ENCODE measurements at regions not wholly inside any gene's neighbourhood (a gene's known extent, or its start where the extent isn't known, plus 50 kb on each side); places are given as distances from the start of the nearest gene placed in this dataset.

DNA sequence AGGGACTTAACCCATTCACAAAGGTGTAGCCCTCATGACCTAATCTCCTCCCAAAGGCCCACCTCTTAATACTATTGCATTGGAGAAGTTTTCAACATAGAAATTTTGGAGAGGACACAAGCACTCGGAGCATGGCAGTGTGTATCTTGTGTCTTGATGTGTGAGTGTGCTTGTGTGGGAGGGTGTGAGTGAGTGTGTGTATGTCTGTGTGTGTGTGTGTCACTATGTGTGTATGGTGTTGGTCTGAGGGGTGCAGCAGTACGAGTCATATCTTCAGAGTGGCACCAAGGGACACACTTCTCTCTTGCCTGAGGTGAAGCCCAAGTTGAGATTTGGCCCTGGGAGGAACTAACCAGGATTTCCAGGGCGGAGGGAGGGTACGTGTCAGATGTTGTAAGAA, 73.7 kb downstream of the NAV1 start:
- DNase-seq (no peak), ATAC-seq (no peak)
- no peaks in the 10 kb centered on the region for H3K9me3 ChIP-seq
- no peaks in the 10 kb centered on the region for H3K36me3 ChIP-seq
- H3K4me3 ChIP-seq: no peak overlapping the region
- H3K27me3 ChIP-seq: no peaks in the 10 kb centered on the region
- H3K4me1 ChIP-seq: no peaks in the 10 kb centered on the region
- no peak overlapping the region for H3K27ac ChIP-seq
- no peak for TF ChIP-seq POLR2A (IDR thresholded peaks at IDR 0.05)
- TF ChIP-seq, protein P1, sequence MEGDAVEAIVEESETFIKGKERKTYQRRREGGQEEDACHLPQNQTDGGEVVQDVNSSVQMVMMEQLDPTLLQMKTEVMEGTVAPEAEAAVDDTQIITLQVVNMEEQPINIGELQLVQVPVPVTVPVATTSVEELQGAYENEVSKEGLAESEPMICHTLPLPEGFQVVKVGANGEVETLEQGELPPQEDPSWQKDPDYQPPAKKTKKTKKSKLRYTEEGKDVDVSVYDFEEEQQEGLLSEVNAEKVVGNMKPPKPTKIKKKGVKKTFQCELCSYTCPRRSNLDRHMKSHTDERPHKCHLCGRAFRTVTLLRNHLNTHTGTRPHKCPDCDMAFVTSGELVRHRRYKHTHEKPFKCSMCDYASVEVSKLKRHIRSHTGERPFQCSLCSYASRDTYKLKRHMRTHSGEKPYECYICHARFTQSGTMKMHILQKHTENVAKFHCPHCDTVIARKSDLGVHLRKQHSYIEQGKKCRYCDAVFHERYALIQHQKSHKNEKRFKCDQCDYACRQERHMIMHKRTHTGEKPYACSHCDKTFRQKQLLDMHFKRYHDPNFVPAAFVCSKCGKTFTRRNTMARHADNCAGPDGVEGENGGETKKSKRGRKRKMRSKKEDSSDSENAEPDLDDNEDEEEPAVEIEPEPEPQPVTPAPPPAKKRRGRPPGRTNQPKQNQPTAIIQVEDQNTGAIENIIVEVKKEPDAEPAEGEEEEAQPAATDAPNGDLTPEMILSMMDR (IDR thresholded peaks at IDR 0.05): no peak
- intact Hi-C loops (cut with DNase I): no loop called here
- WGBS (ENCODE audit: insufficient coverage, low coverage, low lambda C conversion rate, missing lambda C conversion rate): 87% methylated on average over 3 of the region's 4 CpGs

DNA sequence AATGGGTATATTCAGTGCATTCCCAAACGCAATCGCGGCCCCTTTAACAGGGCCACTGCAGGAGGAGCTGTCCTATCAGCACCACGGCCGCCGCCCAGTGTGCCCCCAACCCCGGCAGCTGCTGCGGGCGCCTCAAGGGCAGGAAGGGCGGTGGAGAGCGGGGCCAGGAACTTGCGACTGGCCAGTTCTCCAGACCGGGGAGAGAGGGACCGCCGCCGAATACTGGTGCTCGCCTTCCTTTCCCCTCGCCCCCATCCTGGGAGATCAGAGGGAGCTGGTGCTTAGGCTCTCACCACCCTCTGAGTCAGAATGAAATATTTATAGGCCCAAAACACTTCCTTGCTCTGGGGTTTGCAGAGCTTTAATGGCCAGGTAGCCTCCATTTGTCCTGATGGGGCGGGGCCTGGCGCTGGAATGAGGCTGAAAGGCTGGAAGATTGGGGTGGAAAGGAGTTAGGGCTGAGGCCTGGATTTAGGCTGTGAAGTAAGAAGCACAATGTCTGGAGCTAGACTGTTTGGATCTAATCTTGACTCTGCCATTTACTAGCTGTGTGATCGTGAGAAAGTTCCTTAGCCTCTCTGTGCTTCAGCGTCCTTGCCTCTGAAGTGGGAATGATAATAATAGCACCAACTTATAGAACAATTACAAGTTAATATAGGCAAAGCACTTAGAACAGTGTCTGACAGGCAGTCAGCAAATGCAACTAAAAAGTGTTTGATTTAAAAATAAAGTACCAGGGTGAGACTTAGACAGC, 75.5 kb downstream of the NAV1 start:
- H3K4me3 ChIP-seq: no peak overlapping the region
- ATAC-seq (peak; percentile 33 to 53 (median 39)), DNase-seq (no peak)
- intact Hi-C loops (cut with DNase I): no loop called here
- WGBS (ENCODE audit: insufficient coverage, low coverage, low lambda C conversion rate, missing lambda C conversion rate): 32% methylated on average over 10 of the region's 22 CpGs
- H3K36me3 ChIP-seq: no peaks in the 10 kb centered on the region
- TF ChIP-seq, protein P1 (IDR thresholded peaks at IDR 0.05): no peak
- no peak for TF ChIP-seq POLR2A (IDR thresholded peaks at IDR 0.05)
- no peaks in the 10 kb centered on the region for H3K9me3 ChIP-seq
- H3K27ac ChIP-seq: no peak overlapping the region
- H3K4me1 ChIP-seq: no peaks in the 10 kb centered on the region
- H3K27me3 ChIP-seq: no peaks in the 10 kb centered on the region

DNA sequence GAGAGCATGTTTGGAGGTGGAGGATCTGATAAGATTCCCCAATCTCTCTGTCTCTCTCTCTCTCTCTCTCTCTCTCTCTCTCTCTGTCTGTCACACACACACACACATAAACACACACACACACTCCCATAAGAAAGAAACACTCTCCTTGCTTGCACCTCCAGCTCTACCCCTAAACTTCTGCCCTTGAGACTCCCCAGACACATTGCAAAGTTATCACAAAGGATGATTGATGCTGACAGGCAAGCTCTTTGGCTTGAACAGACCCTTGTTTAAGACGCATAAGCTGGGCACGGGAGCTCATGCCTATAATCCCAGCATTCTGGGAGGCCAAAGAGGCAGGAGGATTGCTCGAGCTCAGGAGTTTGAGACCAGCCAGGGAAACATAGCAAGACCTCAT, 78.2 kb downstream of the NAV1 start:
- 71% methylated on average over 3 of the region's 3 CpGs for WGBS (ENCODE audit: insufficient coverage, low coverage, low lambda C conversion rate, missing lambda C conversion rate)
- no peak for TF ChIP-seq POLR2A (IDR thresholded peaks at IDR 0.05)
- TF ChIP-seq, protein P1 (IDR thresholded peaks at IDR 0.05): no peak
- ATAC-seq: no peak
- no peaks in the 10 kb centered on the region for H3K9me3 ChIP-seq
- H3K27me3 ChIP-seq: no peaks in the 10 kb centered on the region
- no peak for DNase-seq
- no peak overlapping the region for H3K4me3 ChIP-seq
- no peak overlapping the region for H3K27ac ChIP-seq
- H3K36me3 ChIP-seq: no peaks in the 10 kb centered on the region
- intact Hi-C loops (cut with DNase I): no loop called here
- no peaks in the 10 kb centered on the region for H3K4me1 ChIP-seq

DNA sequence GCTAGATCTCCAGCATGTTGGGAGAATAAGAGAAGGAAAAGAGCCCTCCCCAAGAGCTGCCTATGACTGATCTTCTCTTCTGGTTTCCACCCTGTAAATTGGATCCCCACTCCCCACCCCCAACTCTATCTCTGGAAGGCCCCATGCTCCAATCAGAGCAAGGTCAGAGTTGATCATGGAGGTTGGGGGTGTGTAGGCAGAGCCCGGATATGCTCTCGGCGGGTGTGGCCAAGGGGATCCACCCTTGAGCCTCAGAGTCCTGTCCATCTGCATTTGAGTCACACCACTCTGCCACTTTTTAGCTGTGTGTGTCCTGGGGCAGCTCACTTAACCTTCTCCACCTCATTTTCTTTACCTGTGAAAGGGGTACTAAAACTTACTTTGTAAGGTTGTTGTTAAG, 79.5 kb downstream of the NAV1 start:
- TF ChIP-seq POLR2A (IDR thresholded peaks at IDR 0.05): no peak
- TF ChIP-seq, protein P1 (IDR thresholded peaks at IDR 0.05): no peak
- WGBS (ENCODE audit: insufficient coverage, low coverage, low lambda C conversion rate, missing lambda C conversion rate): no CpG with 5 or more reads among the region's 3 CpGs
- ATAC-seq (no peak), DNase-seq (no peak)
- intact Hi-C loops (cut with DNase I): no loop called here
- Histone ChIP-seq H3K36me3 (no peaks in the 10 kb centered on the region), H3K27ac (no peak overlapping the region), H3K9me3 (no peaks in the 10 kb centered on the region), H3K27me3 (no peaks in the 10 kb centered on the region), H3K4me3 (no peak overlapping the region), H3K4me1 (no peaks in the 10 kb centered on the region)

Data from right lobe of liver (tissue), 6 donors.